H1 (cell line): ENCODE measurements at regions not wholly inside any gene's neighbourhood (a gene's known extent, or its start where the extent isn't known, plus 50 kb on each side); places are given as distances from the start of the nearest gene placed in this dataset.
A peak's percentile ranks its signal among the peaks of the same experiment; 100 is the strongest.

Experiments used
- CTCF ChIA-PET: fragments of 300-600 bp; sonication (Branson Sonifier 250); formaldehyde crosslinking; loops from one replicate; lab custom pipeline; 2021; ENCODE audit not compliant: partially characterized antibody; lab: Charles Lee
- POLR2A ChIA-PET: fragments of 300-600 bp; sonication (Branson Sonifier 250); formaldehyde crosslinking; loops from one replicate; lab custom pipeline; 2021; ENCODE audit warnings: inconsistent platforms; ENCODE audit not compliant: partially characterized antibody; lab: Charles Lee
- DNase-seq, 2 experiments: peaks; one replicate each; pipeline versions ENCODE4 v3.0.0 to v3.0.0-alpha.2; 2010 to 2022; ENCODE audit warnings: low spot score in 2 of 2, low read depth in 1 of 2, mixed read lengths in 1 of 2
- FAIRE-seq: peaks from 2 replicates; lab custom pipeline; 2011; peaks lifted over from hg19 to GRCh38; lab: Jason Lieb, UNC
- H2AFZ ChIP-seq: 2 replicates; pipeline ENCODE4 v1.8.1; 2012; ENCODE audit warnings: low read length, inconsistent platforms
- H2AK5ac ChIP-seq: 2 replicates; pipeline ENCODE4 v1.6.1; 2013; ENCODE audit warnings: low read depth, low read length
- H2BK120ac ChIP-seq: replicated peaks from 2 replicates; pipeline ENCODE3; 2013; ENCODE audit warnings: low read depth, low read length, inconsistent platforms
- H2BK12ac ChIP-seq: 2 replicates; pipeline ENCODE4 v1.6.1; 2013; ENCODE audit warnings: low read depth, low read length
- H2BK15ac ChIP-seq: 2 replicates; pipeline ENCODE4 v1.6.1; 2013; ENCODE audit warnings: low read length
- H2BK20ac ChIP-seq: 2 replicates; pipeline ENCODE4 v1.6.1; 2013; ENCODE audit warnings: low read length
- H2BK5ac ChIP-seq: 2 replicates; pipeline ENCODE4 v1.6.1; 2013; ENCODE audit warnings: low read depth, low read length
- H3K14ac ChIP-seq: 2 replicates; pipeline ENCODE4 v1.6.1; 2013; ENCODE audit warnings: inconsistent platforms; ENCODE audit not compliant: insufficient read length
- H3K18ac ChIP-seq: 2 replicates; pipeline ENCODE4 v1.6.1; 2013; ENCODE audit warnings: low read length; ENCODE audit errors: extremely low read depth
- H3K23ac ChIP-seq: 2 replicates; pipeline ENCODE4 v1.6.1; 2013; ENCODE audit warnings: inconsistent platforms; ENCODE audit not compliant: insufficient read length
- H3K23me2 ChIP-seq: 2 replicates; pipeline ENCODE4 v1.6.1; 2013; ENCODE audit warnings: low read depth, low read length
- H3K27ac ChIP-seq: 2 replicates; pipeline ENCODE4 v1.6.1; 2011; ENCODE audit warnings: low read depth, low read length, inconsistent platforms
- H3K27me3 ChIP-seq, 4 experiments: replicated peaks in 1 of 4; 1 replicate in 1 of 4; 2 replicates in 3 of 4; pipeline versions ENCODE4 v1.6.1 to v1.8.1; 2011 to 2013; ENCODE audit warnings: low read length in 3 of 4, mild to moderate bottlenecking in 3 of 4, inconsistent platforms in 2 of 4, mixed read lengths in 2 of 4, moderate library complexity in 1 of 4; ENCODE audit not compliant: control insufficient read depth in 3 of 4, insufficient read depth in 3 of 4; ENCODE audit errors: extremely low read depth in 1 of 4
- H3K36me3 ChIP-seq, 4 experiments: 2 replicates each; pipeline versions ENCODE4 v1.6.1 to v1.8.1; 2011 to 2013; ENCODE audit warnings: mild to moderate bottlenecking in 4 of 4, low read length in 3 of 4, moderate library complexity in 2 of 4, control low read depth in 1 of 4, inconsistent platforms in 1 of 4; ENCODE audit not compliant: insufficient read depth in 4 of 4, control insufficient read depth in 2 of 4
- H3K4ac ChIP-seq: replicated peaks from 2 replicates; pipeline ENCODE3; 2013; ENCODE audit warnings: low read length, low read depth, mixed read lengths, inconsistent platforms; ENCODE audit not compliant: insufficient read length
- H3K4me1 ChIP-seq, 4 experiments: replicated peaks in 1 of 4; 1 replicate in 1 of 4; 2 replicates in 3 of 4; pipeline versions ENCODE4 v1.6.1 to v1.8.1; 2011 to 2013; ENCODE audit warnings: low read length in 3 of 4, inconsistent platforms in 2 of 4, mixed read lengths in 1 of 4; ENCODE audit not compliant: insufficient read depth in 4 of 4, control insufficient read depth in 3 of 4
- H3K4me2 ChIP-seq, 2 experiments: 2 replicates each; pipeline versions ENCODE4 v1.6.1 to v1.8.1; 2011 to 2013; ENCODE audit warnings: low read depth in 2 of 2, low read length in 2 of 2, control low read depth in 1 of 2, inconsistent platforms in 1 of 2, mild to moderate bottlenecking in 1 of 2; ENCODE audit not compliant: insufficient read depth in 1 of 2
- H3K4me3 ChIP-seq, 4 experiments: fragments of 200-600, 300-600 bp in 1 of 4; sonication (generic), shearing (Covaris generic), sonication (Bioruptor Twin) in 1 of 4; 2 replicates each; pipeline versions ENCODE4 v1.5.1 to v1.8.1; 2011 to 2016; ENCODE audit warnings: low read length in 4 of 4, low read depth in 3 of 4, control low read depth in 2 of 4, inconsistent platforms in 2 of 4, mild to moderate bottlenecking in 2 of 4, mixed read lengths in 1 of 4, moderate library complexity in 1 of 4; ENCODE audit not compliant: insufficient read depth in 2 of 4; ENCODE audit errors: extremely low read depth in 1 of 4
- H3K56ac ChIP-seq: replicated peaks from 2 replicates; pipeline ENCODE3; 2013; ENCODE audit warnings: low read depth, mild to moderate bottlenecking, mixed read lengths, low read length, inconsistent platforms; ENCODE audit not compliant: insufficient read length
- H3K79me1 ChIP-seq: 2 replicates; pipeline ENCODE4 v1.6.1; 2013; ENCODE audit warnings: low read depth, low read length, control low read depth
- H3K79me2 ChIP-seq, 2 experiments: 2 replicates each; pipeline versions ENCODE4 v1.6.1 to v1.8.1; 2012 to 2013; ENCODE audit warnings: low read length in 2 of 2, mild to moderate bottlenecking in 2 of 2, inconsistent platforms in 1 of 2; ENCODE audit not compliant: insufficient read depth in 2 of 2, control insufficient read depth in 1 of 2
- H3K9ac ChIP-seq, 4 experiments: replicated peaks in 1 of 4; 1 replicate in 1 of 4; 2 replicates in 3 of 4; pipeline versions ENCODE4 v1.6.1 to v1.8.1; 2011 to 2013; ENCODE audit warnings: low read depth in 3 of 4, low read length in 3 of 4, control low read depth in 2 of 4, mild to moderate bottlenecking in 2 of 4, moderate library complexity in 2 of 4, inconsistent platforms in 1 of 4; ENCODE audit errors: extremely low read depth in 1 of 4
- H3K9me3 ChIP-seq, 2 experiments: 2 replicates each; pipeline versions ENCODE4 v1.6.1 to v1.8.1; 2012 to 2013; ENCODE audit warnings: mild to moderate bottlenecking in 2 of 2, moderate library complexity in 2 of 2, control low read depth in 1 of 2, inconsistent platforms in 1 of 2, low read depth in 1 of 2, low read length in 1 of 2, mixed read lengths in 1 of 2; ENCODE audit not compliant: insufficient read depth in 2 of 2
- H4K20me1 ChIP-seq, 2 experiments: replicated peaks in 1 of 2; 2 replicates each; pipeline versions ENCODE3 to v1.8.1; 2011 to 2013; ENCODE audit warnings: inconsistent platforms in 2 of 2, low read length in 2 of 2, mild to moderate bottlenecking in 1 of 2; ENCODE audit not compliant: insufficient read depth in 2 of 2, control insufficient read depth in 1 of 2
- H4K5ac ChIP-seq: 2 replicates; pipeline ENCODE4 v1.6.1; 2013; ENCODE audit warnings: low read length, low read depth, mixed read lengths, inconsistent platforms; ENCODE audit not compliant: insufficient read length
- H4K8ac ChIP-seq: 2 replicates; pipeline ENCODE4 v1.8.0; 2013; ENCODE audit warnings: mild to moderate bottlenecking, moderate library complexity, low read length, inconsistent platforms; ENCODE audit not compliant: insufficient read depth; ENCODE audit errors: extremely low read depth
- H4K91ac ChIP-seq: replicated peaks from 2 replicates; pipeline ENCODE3; 2013; ENCODE audit warnings: low read length, mixed read lengths, inconsistent platforms; ENCODE audit not compliant: insufficient read length
- ATF3 ChIP-seq: IDR thresholded peaks from 2 replicates; pipeline ENCODE4 v1.6.1; 2011; ENCODE audit warnings: low read depth, mild to moderate bottlenecking, low read length; ENCODE audit not compliant: insufficient read depth
- JUND ChIP-seq: IDR thresholded peaks from 2 replicates; pipeline ENCODE4 v1.6.1; 2011; ENCODE audit warnings: mild to moderate bottlenecking, improper control_type of control experiment, low read length
- RAD21 ChIP-seq, 2 experiments: IDR thresholded peaks in 1 of 2; conservative IDR thresholded peaks in 1 of 2; 2 replicates each; pipeline ENCODE4 v1.6.1; 2011; ENCODE audit warnings: low read depth in 2 of 2, low read length in 2 of 2, improper control_type of control experiment in 1 of 2, inconsistent platforms in 1 of 2, mild to moderate bottlenecking in 1 of 2, moderate library complexity in 1 of 2
- WGBS, 2 experiments: shearing (Covaris generic) in 1 of 2; methylation state at CpG; one replicate each; pipeline versions ENCODE4 v1.1.6 to v1.1.7; 2013 to 2015; ENCODE audit warnings: low lambda C conversion rate in 2 of 2, mixed read lengths in 2 of 2, inconsistent platforms in 1 of 2, low coverage in 1 of 2, missing lambda C conversion rate in 1 of 2; ENCODE audit not compliant: insufficient replicate concordance in 2 of 2, insufficient coverage in 1 of 2, insufficient read length in 1 of 2; ENCODE audit errors: extremely low coverage in 1 of 2, missing lambda C conversion rate in 1 of 2; 5-methylcytosine and 5-hydroxymethylcytosine counted together
- TF ChIP-seq, protein P1 (sequence below), 3 experiments: IDR thresholded peaks; 1 replicate in 2 of 3; 2 replicates in 1 of 3; pipeline versions ENCODE4 v1.5.1 to v1.6.1; 2011; ENCODE audit warnings: low read length in 3 of 3, mild to moderate bottlenecking in 3 of 3, inconsistent platforms in 2 of 3, low read depth in 1 of 3, moderate library complexity in 1 of 3; ENCODE audit not compliant: insufficient read depth in 1 of 3; ENCODE audit errors: control extremely low read depth in 1 of 3

- H3K9me3 ChIP-seq: no peaks in the 10 kb centered on the region
- H2BK120ac ChIP-seq: no peak overlapping the region
- ChIA-PET POLR2A (no interaction called here), CTCF (interaction anchor here (0.5 to 1.9 kb wide), 14 partner anchors 9 to 521 kb away, joined by 3 to 6 read pairs (median 4); no protein-coding TSS in a partner anchor)
- H2BK20ac ChIP-seq: no peak overlapping the region
- no peak overlapping the region for H2BK15ac ChIP-seq
- 37% methylated on average over 4 of the region's 4 CpGs; no CpG with 5 or more reads in 1 of the 2 experiments for WGBS, 2 experiments
- H4K91ac ChIP-seq: no peak overlapping the region
- H3K79me1 ChIP-seq: no peaks in the 10 kb centered on the region
- no peak overlapping the region for H2BK5ac ChIP-seq
- no peak overlapping the region for H3K56ac ChIP-seq
- H3K27ac ChIP-seq: no peak overlapping the region
- H3K4me3 ChIP-seq: no peak overlapping the region
- no peak overlapping the region for H3K4me2 ChIP-seq
- no peaks in the 10 kb centered on the region for H3K27me3 ChIP-seq
- no peaks in the 10 kb centered on the region for H3K4me1 ChIP-seq
- no peak overlapping the region for H3K14ac ChIP-seq
- DNase-seq (no peak), FAIRE-seq (peak; percentile 69)
- no peak overlapping the region for H3K23ac ChIP-seq
- H3K79me2 ChIP-seq: no peaks in the 10 kb centered on the region
- no peak overlapping the region for H4K5ac ChIP-seq
- no peak overlapping the region for H3K18ac ChIP-seq
- no peak overlapping the region for H2AK5ac ChIP-seq
- H3K4ac ChIP-seq: no peak overlapping the region
- no peaks in the 10 kb centered on the region for H4K20me1 ChIP-seq
- H3K9ac ChIP-seq: no peak overlapping the region
- TF ChIP-seq, protein P1, sequence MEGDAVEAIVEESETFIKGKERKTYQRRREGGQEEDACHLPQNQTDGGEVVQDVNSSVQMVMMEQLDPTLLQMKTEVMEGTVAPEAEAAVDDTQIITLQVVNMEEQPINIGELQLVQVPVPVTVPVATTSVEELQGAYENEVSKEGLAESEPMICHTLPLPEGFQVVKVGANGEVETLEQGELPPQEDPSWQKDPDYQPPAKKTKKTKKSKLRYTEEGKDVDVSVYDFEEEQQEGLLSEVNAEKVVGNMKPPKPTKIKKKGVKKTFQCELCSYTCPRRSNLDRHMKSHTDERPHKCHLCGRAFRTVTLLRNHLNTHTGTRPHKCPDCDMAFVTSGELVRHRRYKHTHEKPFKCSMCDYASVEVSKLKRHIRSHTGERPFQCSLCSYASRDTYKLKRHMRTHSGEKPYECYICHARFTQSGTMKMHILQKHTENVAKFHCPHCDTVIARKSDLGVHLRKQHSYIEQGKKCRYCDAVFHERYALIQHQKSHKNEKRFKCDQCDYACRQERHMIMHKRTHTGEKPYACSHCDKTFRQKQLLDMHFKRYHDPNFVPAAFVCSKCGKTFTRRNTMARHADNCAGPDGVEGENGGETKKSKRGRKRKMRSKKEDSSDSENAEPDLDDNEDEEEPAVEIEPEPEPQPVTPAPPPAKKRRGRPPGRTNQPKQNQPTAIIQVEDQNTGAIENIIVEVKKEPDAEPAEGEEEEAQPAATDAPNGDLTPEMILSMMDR (IDR thresholded peaks at IDR 0.05; ENCODE audit: control extremely low read depth in 1 of 3, insufficient read depth in 1 of 3, low read depth in 1 of 3, low read length in 3 of 3): peak in 2 of 3 experiments; percentile 49 to 58; a peak in 3 of 4 replicates
- TF ChIP-seq RAD21 (IDR thresholded peaks at IDR 0.05 in 1 of 2, conservative IDR thresholded peaks at IDR 0.05 in 1 of 2; ENCODE audit: low read depth in 2 of 2, low read length in 2 of 2) (peak; percentile 81 to 87), ATF3 (no peak), JUND (no peak)
- no peaks in the 10 kb centered on the region for H3K23me2 ChIP-seq
- H4K8ac ChIP-seq: no peak overlapping the region
- no peak overlapping the region for H2AFZ ChIP-seq
- H3K36me3 ChIP-seq: no peaks in the 10 kb centered on the region
- H2BK12ac ChIP-seq: no peak overlapping the region
Observed at GRCh38 chr3:182226995-182227394, 515.3 kb downstream of the SOX2 start.
